ENCODE measurements at regions not wholly inside any gene's neighbourhood (a gene's known extent, or its start where the extent isn't known, plus 50 kb on each side); places are given as distances from the start of the nearest gene placed in this dataset.
"Not testable (repeated sequence)": the region's sequence is repeated elsewhere in the genome, so short reads cannot be mapped to it uniquely, and the experiment has no call there.

- H4K20me1 ChIP-seq (ENCODE audit: insufficient read depth, low read length, poor library complexity, severe bottlenecking) = no peaks in the 10 kb centered on the region
- H3K4me1 ChIP-seq (ENCODE audit: insufficient read depth, low read length, poor library complexity, severe bottlenecking) = no peaks in the 10 kb centered on the region
- H3F3A ChIP-seq (ENCODE audit: low read depth) = no peaks in the 10 kb centered on the region
- TF ChIP-seq EZH2phosphoT487 (IDR thresholded peaks at IDR 0.05; ENCODE audit: borderline replicate concordance) (no peak), CTCF (conservative IDR thresholded peaks at IDR 0.05; ENCODE audit: low read length) (no peak)
- H3K4me3 ChIP-seq (ENCODE audit: low read length, poor library complexity, severe bottlenecking) = no peak overlapping the region
- H3K27me3 ChIP-seq (ENCODE audit: insufficient read depth, low read length, poor library complexity, severe bottlenecking) = no peaks in the 10 kb centered on the region
- no peaks in the 10 kb centered on the region for H3K79me2 ChIP-seq (ENCODE audit: insufficient read depth, low read length)
- H2AFZ ChIP-seq (ENCODE audit: low read length) = no peak overlapping the region
- no peaks in the 10 kb centered on the region for H3K9me3 ChIP-seq (ENCODE audit: insufficient read depth, low read depth, low read length)
- H3K4me2 ChIP-seq (ENCODE audit: low read depth, low read length, poor library complexity, severe bottlenecking) = no peak overlapping the region
- H3K36me3 ChIP-seq (ENCODE audit: insufficient read depth, low read length) = no peaks in the 10 kb centered on the region
- no peaks in the 10 kb centered on the region for H3K9me2 ChIP-seq (replicated peaks; ENCODE audit: low read depth, low read length)
- H3K9ac ChIP-seq (ENCODE audit: low read depth, low read length, poor library complexity, severe bottlenecking) = no peak overlapping the region
These were observed 82.5 kb downstream of the PRL start for GRCh38 chr6:22214314-22214713.

GRCh38 chr6:22215474-22215873, 81.4 kb downstream of the PRL start:
- H3K36me3 ChIP-seq (ENCODE audit: insufficient read depth, low read length); H3K4me2 ChIP-seq (ENCODE audit: low read depth, low read length, poor library complexity, severe bottlenecking); H2AFZ ChIP-seq (ENCODE audit: low read length); H3K9me3 ChIP-seq (ENCODE audit: insufficient read depth, low read depth, low read length); H3K9me2 ChIP-seq (replicated peaks; ENCODE audit: low read depth, low read length); H3K27me3 ChIP-seq (ENCODE audit: insufficient read depth, low read length, poor library complexity, severe bottlenecking); H3F3A ChIP-seq (ENCODE audit: low read depth); H3K4me1 ChIP-seq (ENCODE audit: insufficient read depth, low read length, poor library complexity, severe bottlenecking); H3K9ac ChIP-seq (ENCODE audit: low read depth, low read length, poor library complexity, severe bottlenecking); H3K79me2 ChIP-seq (ENCODE audit: insufficient read depth, low read length); H3K4me3 ChIP-seq (ENCODE audit: low read length, poor library complexity, severe bottlenecking); H4K20me1 ChIP-seq (ENCODE audit: insufficient read depth, low read length, poor library complexity, severe bottlenecking): not testable (repeated sequence)

GRCh38 chr6:22218410-22218809, 78.4 kb downstream of the PRL start:
- Histone ChIP-seq H3K36me3 (ENCODE audit: insufficient read depth, low read length) (no peaks in the 10 kb centered on the region), H3K4me2 (ENCODE audit: low read depth, low read length, poor library complexity, severe bottlenecking) (no peak overlapping the region), H3F3A (ENCODE audit: low read depth) (no peaks in the 10 kb centered on the region), H4K20me1 (ENCODE audit: insufficient read depth, low read length, poor library complexity, severe bottlenecking) (no peaks in the 10 kb centered on the region), H3K4me1 (ENCODE audit: insufficient read depth, low read length, poor library complexity, severe bottlenecking) (no peaks in the 10 kb centered on the region), H3K9me2 (replicated peaks; ENCODE audit: low read depth, low read length) (no peaks in the 10 kb centered on the region), H3K9me3 (ENCODE audit: insufficient read depth, low read depth, low read length) (no peaks in the 10 kb centered on the region), H3K4me3 (ENCODE audit: low read length, poor library complexity, severe bottlenecking) (no peak overlapping the region), H3K27me3 (ENCODE audit: insufficient read depth, low read length, poor library complexity, severe bottlenecking) (no peaks in the 10 kb centered on the region), H2AFZ (ENCODE audit: low read length) (no peak overlapping the region), H3K9ac (ENCODE audit: low read depth, low read length, poor library complexity, severe bottlenecking) (no peak overlapping the region), H3K79me2 (ENCODE audit: insufficient read depth, low read length) (no peaks in the 10 kb centered on the region)
- no peak for TF ChIP-seq EZH2phosphoT487 (IDR thresholded peaks at IDR 0.05; ENCODE audit: borderline replicate concordance)
- TF ChIP-seq CTCF (conservative IDR thresholded peaks at IDR 0.05; ENCODE audit: low read length) = no peak

- H3K4me3 ChIP-seq (ENCODE audit: low read length, poor library complexity, severe bottlenecking) = no peak overlapping the region
- TF ChIP-seq CTCF (conservative IDR thresholded peaks at IDR 0.05; ENCODE audit: low read length) (no peak), EZH2phosphoT487 (IDR thresholded peaks at IDR 0.05; ENCODE audit: borderline replicate concordance) (no peak)
- H3K9me2 ChIP-seq (replicated peaks; ENCODE audit: low read depth, low read length) = no peaks in the 10 kb centered on the region
- no peaks in the 10 kb centered on the region for H3K79me2 ChIP-seq (ENCODE audit: insufficient read depth, low read length)
- no peaks in the 10 kb centered on the region for H4K20me1 ChIP-seq (ENCODE audit: insufficient read depth, low read length, poor library complexity, severe bottlenecking)
- no peaks in the 10 kb centered on the region for H3K9me3 ChIP-seq (ENCODE audit: insufficient read depth, low read depth, low read length)
- no peaks in the 10 kb centered on the region for H3F3A ChIP-seq (ENCODE audit: low read depth)
- H3K36me3 ChIP-seq (ENCODE audit: insufficient read depth, low read length) = no peaks in the 10 kb centered on the region
- H3K4me2 ChIP-seq (ENCODE audit: low read depth, low read length, poor library complexity, severe bottlenecking) = no peak overlapping the region
- H3K9ac ChIP-seq (ENCODE audit: low read depth, low read length, poor library complexity, severe bottlenecking) = no peak overlapping the region
- no peaks in the 10 kb centered on the region for H3K27me3 ChIP-seq (ENCODE audit: insufficient read depth, low read length, poor library complexity, severe bottlenecking)
- H2AFZ ChIP-seq (ENCODE audit: low read length) = no peak overlapping the region
- no peaks in the 10 kb centered on the region for H3K4me1 ChIP-seq (ENCODE audit: insufficient read depth, low read length, poor library complexity, severe bottlenecking)
These were observed 76.9 kb downstream of the PRL start for GRCh38 chr6:22219925-22220324.

Measured in Loucy (cell line).